ENCODE measurements at regions not wholly inside any gene's neighbourhood (a gene's known extent, or its start where the extent isn't known, plus 50 kb on each side); places are given as distances from the start of the nearest gene placed in this dataset.

GRCh38 chr11:79742176-79742575, 301.3 kb upstream of the TENM4 start:
- Mint-ChIP-seq H3K4me3 (no peak overlapping the region), H3K4me1 (peaks cover 3% of the 10 kb centered on the region), H3K9me3 (no peaks in the 10 kb centered on the region), H3K27ac (no peak overlapping the region), H3K27me3 (ENCODE audit: insufficient read depth) (peaks cover 36% of the 10 kb centered on the region), H3K36me3 (ENCODE audit: low read depth) (no peaks in the 10 kb centered on the region)
- no peak for DNase-seq
- Histone ChIP-seq H3K27ac (ENCODE audit: low read depth, low read length) (no peak overlapping the region), H3K4me3 (ENCODE audit: low read length) (no peak overlapping the region), H3K9me3 (ENCODE audit: control insufficient read depth, low read length) (no peaks in the 10 kb centered on the region), H3K36me3 (ENCODE audit: control insufficient read depth, insufficient read depth, low read length) (no peaks in the 10 kb centered on the region), H3K4me1 (ENCODE audit: control insufficient read depth, insufficient read depth, low read length) (no peaks in the 10 kb centered on the region), H3K27me3 (ENCODE audit: control insufficient read depth, insufficient read depth, low read length, poor library complexity, severe bottlenecking) (peaks cover 49% of the 10 kb centered on the region), H3K9ac (ENCODE audit: extremely low read depth, low read length, poor library complexity, severe bottlenecking) (no peak overlapping the region)
- WGBS, 2 experiments (ENCODE audit: insufficient coverage in 1 of 2, insufficient read length in 1 of 2): 86% methylated on average over 2 of the region's 2 CpGs; no CpG with 5 or more reads in 1 of the 2 experiments
- TF ChIP-seq CTCF (conservative IDR thresholded peaks at IDR 0.05): no peak

GRCh38 chr11:79739591-79739990, 298.8 kb upstream of the TENM4 start:
- no peaks in the 10 kb centered on the region for H3K36me3 ChIP-seq (ENCODE audit: control insufficient read depth, insufficient read depth, low read length)
- no peak overlapping the region for H3K4me3 ChIP-seq (ENCODE audit: low read length)
- H3K27me3 Mint-ChIP-seq (ENCODE audit: insufficient read depth): peaks cover 20% of the 10 kb centered on the region
- H3K9me3 Mint-ChIP-seq: no peaks in the 10 kb centered on the region
- no peak for DNase-seq
- no peak overlapping the region for H3K4me3 Mint-ChIP-seq
- peaks cover 26% of the 10 kb centered on the region for H3K27me3 ChIP-seq (ENCODE audit: control insufficient read depth, insufficient read depth, low read length, poor library complexity, severe bottlenecking)
- H3K9me3 ChIP-seq (ENCODE audit: control insufficient read depth, low read length): no peaks in the 10 kb centered on the region
- WGBS, 2 experiments (ENCODE audit: insufficient coverage in 1 of 2, insufficient read length in 1 of 2): 87 to 91% methylated on average over 5 of the region's 5 CpGs
- TF ChIP-seq CTCF (conservative IDR thresholded peaks at IDR 0.05): no peak
- H3K27ac ChIP-seq (ENCODE audit: low read depth, low read length): no peak overlapping the region
- H3K27ac Mint-ChIP-seq: no peak overlapping the region
- no peaks in the 10 kb centered on the region for H3K36me3 Mint-ChIP-seq (ENCODE audit: low read depth)
- no peaks in the 10 kb centered on the region for H3K4me1 ChIP-seq (ENCODE audit: control insufficient read depth, insufficient read depth, low read length)
- no peak overlapping the region for H3K9ac ChIP-seq (ENCODE audit: extremely low read depth, low read length, poor library complexity, severe bottlenecking)
- H3K4me1 Mint-ChIP-seq: peaks cover 3% of the 10 kb centered on the region

- H3K9me3 Mint-ChIP-seq: peaks cover 4% of the 10 kb centered on the region
- Histone ChIP-seq H3K4me3 (ENCODE audit: low read length) (no peak overlapping the region), H3K9ac (ENCODE audit: extremely low read depth, low read length, poor library complexity, severe bottlenecking) (no peak overlapping the region), H3K36me3 (ENCODE audit: control insufficient read depth, insufficient read depth, low read length) (no peaks in the 10 kb centered on the region), H3K9me3 (ENCODE audit: control insufficient read depth, low read length) (no peaks in the 10 kb centered on the region), H3K4me1 (ENCODE audit: control insufficient read depth, insufficient read depth, low read length) (no peaks in the 10 kb centered on the region), H3K27ac (ENCODE audit: low read depth, low read length) (no peak overlapping the region), H3K27me3 (ENCODE audit: control insufficient read depth, insufficient read depth, low read length, poor library complexity, severe bottlenecking) (no peaks in the 10 kb centered on the region)
- peaks cover 5% of the 10 kb centered on the region for H3K4me1 Mint-ChIP-seq
- peak; percentile 37 for TF ChIP-seq CTCF (conservative IDR thresholded peaks at IDR 0.05)
- H3K36me3 Mint-ChIP-seq (ENCODE audit: low read depth): no peaks in the 10 kb centered on the region
- WGBS, 2 experiments (ENCODE audit: insufficient coverage in 1 of 2, insufficient read length in 1 of 2): 91 to 100% methylated on average over 4 to 7 of the region's 7 CpGs
- DNase-seq: peak; percentile 49
- H3K27ac Mint-ChIP-seq: no peak overlapping the region
- no peak overlapping the region for H3K4me3 Mint-ChIP-seq
- H3K27me3 Mint-ChIP-seq (ENCODE audit: insufficient read depth): peaks cover 10% of the 10 kb centered on the region
Measured at GRCh38 chr11:79727221-79727620, 286.4 kb upstream of the TENM4 start.

All from endodermal cell (in vitro differentiated cells).